NCI-H345 treated with DMSO at 0.1 percent for 48 hours (cell line): ENCODE measurements at regions not wholly inside any gene's neighbourhood (a gene's known extent, or its start where the extent isn't known, plus 50 kb on each side); places are given as distances from the start of the nearest gene placed in this dataset.

Source experiments
- DNase-seq: peaks from one replicate; lab custom pipeline; 2025; ENCODE audit not compliant: unreplicated experiment; lab: John Stamatoyannopoulos, UW

GRCh38 chr6:43923376-43924221 is 153.6 kb downstream of the VEGFA start:
- no peak for DNase-seq

GRCh38 chr6:43922426-43923375 is 152.7 kb downstream of the VEGFA start:
- DNase-seq, result no peak

- DNase-seq, result no peak
Measured at GRCh38 chr6:43921548-43922425, 151.8 kb downstream of the VEGFA start.

GRCh38 chr6:43921039-43921438 is 151.0 kb downstream of the VEGFA start:
- no peak for DNase-seq

GRCh38 chr6:43919774-43920173 is 149.8 kb downstream of the VEGFA start:
- no peak for DNase-seq

GRCh38 chr6:43917878-43918382 is 147.9 kb downstream of the VEGFA start:
- no peak for DNase-seq

- no peak for DNase-seq
Measured at GRCh38 chr6:43916924-43917877, 147.2 kb downstream of the VEGFA start.

- no peak for DNase-seq
Measured at GRCh38 chr6:43915986-43916923, 146.2 kb downstream of the VEGFA start.

- DNase-seq, result no peak
Measured at GRCh38 chr6:43915208-43915869, 145.3 kb downstream of the VEGFA start.

GRCh38 chr6:43914272-43915147 is 144.5 kb downstream of the VEGFA start:
- DNase-seq, result no peak

- no peak for DNase-seq
Measured at GRCh38 chr6:43913375-43914271, 143.6 kb downstream of the VEGFA start.

GRCh38 chr6:43912598-43913371 is 142.8 kb downstream of the VEGFA start:
- DNase-seq, result no peak

GRCh38 chr6:43912116-43912577 is 142.1 kb downstream of the VEGFA start:
- no peak for DNase-seq

- DNase-seq, result no peak
Measured at GRCh38 chr6:43911354-43912115, 141.5 kb downstream of the VEGFA start.
